Smooth muscle cell (in vitro differentiated cells): ENCODE measurements at regions not wholly inside any gene's neighbourhood (a gene's known extent, or its start where the extent isn't known, plus 50 kb on each side); places are given as distances from the start of the nearest gene placed in this dataset.
"Not testable (repeated sequence)": the region's sequence is repeated elsewhere in the genome, so short reads cannot be mapped to it uniquely, and the experiment has no call there.

Experiments used
- DNase-seq: peaks from one replicate; lab custom pipeline; 2025; ENCODE audit not compliant: unreplicated experiment; lab: John Stamatoyannopoulos, UW
- H2AFZ ChIP-seq: fragments of 200-600 bp; sonication (generic); 2 replicates; pipeline ENCODE4 v1.6.0; 2016; ENCODE audit warnings: antibody characterized with exemption, low read depth, mild to moderate bottlenecking
- H3F3A ChIP-seq: fragments of 200-600 bp; sonication (generic); 2 replicates; pipeline ENCODE4 v1.6.0; 2017; ENCODE audit warnings: antibody characterized with exemption, low read depth
- H3K27ac ChIP-seq: fragments of 200-600 bp; sonication (generic); 2 replicates; pipeline ENCODE4 v1.5.1; 2016; ENCODE audit warnings: low read depth, mild to moderate bottlenecking
- H3K27me3 ChIP-seq: fragments of 200-600 bp; sonication (generic); 2 replicates; pipeline ENCODE4 v1.6.1; 2016; ENCODE audit warnings: low read depth, mild to moderate bottlenecking
- H3K36me3 ChIP-seq: fragments of 200-600 bp; sonication (generic); 2 replicates; pipeline ENCODE4 v1.5.1; 2016; ENCODE audit warnings: low read depth
- H3K4me1 ChIP-seq: fragments of 200-600 bp; sonication (generic); 2 replicates; pipeline ENCODE4 v1.5.1; 2016; ENCODE audit warnings: low read depth
- H3K4me2 ChIP-seq: fragments of 200-600 bp; sonication (generic); 2 replicates; pipeline ENCODE4 v1.6.0; 2016; ENCODE audit warnings: mild to moderate bottlenecking
- H3K4me3 ChIP-seq: fragments of 200-600 bp; sonication (generic); 2 replicates; pipeline ENCODE4 v1.5.1; 2016; ENCODE audit warnings: mild to moderate bottlenecking
- H3K79me2 ChIP-seq: fragments of 200-600 bp; sonication (generic); 2 replicates; pipeline ENCODE4 v1.6.0; 2016; ENCODE audit warnings: low read depth, mild to moderate bottlenecking
- H3K9ac ChIP-seq: fragments of 200-600 bp; sonication (generic); 2 replicates; pipeline ENCODE4 v1.6.0; 2016; ENCODE audit warnings: low read depth
- H3K9me3 ChIP-seq: fragments of 200-600 bp; sonication (generic); replicated peaks from 2 replicates; pipeline ENCODE4 v1.5.1; 2016; ENCODE audit warnings: low read depth
- H4K20me1 ChIP-seq: fragments of 200-600 bp; sonication (generic); 2 replicates; pipeline ENCODE4 v1.6.0; 2016; ENCODE audit warnings: low read depth
- CTCF ChIP-seq: fragments of 200-600 bp; sonication (generic); IDR thresholded peaks from 2 replicates; pipeline ENCODE4 v1.5.1; 2017; ENCODE audit warnings: borderline replicate concordance, mild to moderate bottlenecking, antibody characterized with exemption; ENCODE audit not compliant: insufficient read depth, poor library complexity, severe bottlenecking
- WGBS: methylation state at CpG from one replicate; pipeline ENCODE4 v1.1.7; 2016; ENCODE audit warnings: low lambda C conversion rate; 5-methylcytosine and 5-hydroxymethylcytosine counted together

GRCh38 chr1:221863635-221864034 is 121.7 kb upstream of the DUSP10 start:
- H3K79me2 ChIP-seq, result no peaks in the 10 kb centered on the region
- no peak overlapping the region for H3K9ac ChIP-seq
- 95% methylated on average over 3 of the region's 3 CpGs for WGBS
- no peak for DNase-seq
- H3K27me3 ChIP-seq, result no peaks in the 10 kb centered on the region
- no peaks in the 10 kb centered on the region for H4K20me1 ChIP-seq
- no peaks in the 10 kb centered on the region for H3K9me3 ChIP-seq
- no peak overlapping the region for H3K4me2 ChIP-seq
- H2AFZ ChIP-seq, result no peak overlapping the region
- no peaks in the 10 kb centered on the region for H3K4me1 ChIP-seq
- H3K36me3 ChIP-seq, result no peaks in the 10 kb centered on the region
- H3K4me3 ChIP-seq, result no peak overlapping the region
- TF ChIP-seq CTCF, result no peak
- no peak overlapping the region for H3K27ac ChIP-seq
- H3F3A ChIP-seq, result no peaks in the 10 kb centered on the region

DNA sequence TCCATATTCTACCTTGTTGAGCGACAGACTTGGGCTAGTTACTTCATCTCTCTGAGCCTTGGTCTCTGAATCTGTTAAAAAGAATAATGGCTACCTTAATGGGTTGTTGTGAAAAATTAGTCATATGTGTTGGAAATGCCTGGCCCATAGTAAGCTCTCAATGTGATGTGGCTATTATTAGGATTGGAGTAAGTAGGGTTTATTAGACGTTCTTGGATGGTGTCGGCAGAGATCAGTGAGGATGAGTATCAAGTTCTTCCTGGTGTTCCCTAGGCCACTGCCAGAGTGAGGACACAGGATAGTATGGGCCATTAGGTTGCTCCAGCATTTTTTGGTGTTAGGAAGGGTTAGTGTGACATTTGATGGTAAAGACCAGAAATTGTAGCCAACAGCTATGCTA is 121.1 kb upstream of the DUSP10 start:
- H3K27ac ChIP-seq, result no peak overlapping the region
- H3K27me3 ChIP-seq, result no peaks in the 10 kb centered on the region
- no peaks in the 10 kb centered on the region for H3K36me3 ChIP-seq
- 97% methylated on average over 3 of the region's 3 CpGs for WGBS
- H3K4me1 ChIP-seq, result no peaks in the 10 kb centered on the region
- H3F3A ChIP-seq, result no peaks in the 10 kb centered on the region
- H2AFZ ChIP-seq, result no peak overlapping the region
- H3K9ac ChIP-seq, result no peak overlapping the region
- no peaks in the 10 kb centered on the region for H3K9me3 ChIP-seq
- no peaks in the 10 kb centered on the region for H4K20me1 ChIP-seq
- no peak for DNase-seq
- H3K79me2 ChIP-seq, result no peaks in the 10 kb centered on the region
- no peak overlapping the region for H3K4me2 ChIP-seq
- TF ChIP-seq CTCF, result no peak
- no peak overlapping the region for H3K4me3 ChIP-seq

GRCh38 chr1:221858818-221859611 is 117.1 kb upstream of the DUSP10 start:
- H4K20me1 ChIP-seq, result no peaks in the 10 kb centered on the region
- H3K4me3 ChIP-seq, result no peak overlapping the region
- no peak for TF ChIP-seq CTCF
- no peaks in the 10 kb centered on the region for H3K9me3 ChIP-seq
- no peaks in the 10 kb centered on the region for H3F3A ChIP-seq
- H3K9ac ChIP-seq, result no peak overlapping the region
- no peaks in the 10 kb centered on the region for H3K4me1 ChIP-seq
- H3K79me2 ChIP-seq, result no peaks in the 10 kb centered on the region
- H3K4me2 ChIP-seq, result no peak overlapping the region
- H2AFZ ChIP-seq, result peak overlapping the region; percentile 39
- no peak for DNase-seq
- no peaks in the 10 kb centered on the region for H3K27me3 ChIP-seq
- H3K27ac ChIP-seq, result no peak overlapping the region
- no peaks in the 10 kb centered on the region for H3K36me3 ChIP-seq
- WGBS, result 85% methylated on average over 3 of the region's 3 CpGs

GRCh38 chr1:221857094-221857444 is 115.2 kb upstream of the DUSP10 start:
- H4K20me1 ChIP-seq, H3K9ac ChIP-seq, DNase-seq, H3K4me2 ChIP-seq, H3K4me3 ChIP-seq, H3K4me1 ChIP-seq, H3K9me3 ChIP-seq, H3K36me3 ChIP-seq, H3F3A ChIP-seq, H3K27ac ChIP-seq, H3K27me3 ChIP-seq, H3K79me2 ChIP-seq, H2AFZ ChIP-seq: not testable (repeated sequence)
- TF ChIP-seq CTCF, result peak; percentile 16
- WGBS, result 46% methylated on average over 4 of the region's 4 CpGs
